Neural progenitor cell (in vitro differentiated cells): ENCODE measurements at regions not wholly inside any gene's neighbourhood (a gene's known extent, or its start where the extent isn't known, plus 50 kb on each side); places are given as distances from the start of the nearest gene placed in this dataset.

Experiments used
- DNase-seq: peaks from one replicate; pipeline ENCODE4 v3.0.0-alpha.2; 2016; ENCODE audit warnings: low spot score
- H2AFZ ChIP-seq: fragments of 200-600 bp; sonication (generic); replicated peaks from 2 replicates; pipeline ENCODE4 v1.6.1; 2016; ENCODE audit warnings: antibody characterized with exemption
- H3F3A ChIP-seq: fragments of 200-600 bp; sonication (generic); 2 replicates; pipeline ENCODE4 v1.6.1; 2016; ENCODE audit warnings: antibody characterized with exemption, low read depth
- H3K27ac ChIP-seq: fragments of 200-600 bp; sonication (generic); 2 replicates; pipeline ENCODE4 v1.5.1; 2016; ENCODE audit warnings: mild to moderate bottlenecking
- H3K27me3 ChIP-seq: fragments of 200-600 bp; sonication (generic); 2 replicates; pipeline ENCODE4 v1.6.1; 2016; ENCODE audit warnings: mild to moderate bottlenecking, moderate library complexity
- H3K36me3 ChIP-seq: fragments of 200-600 bp; sonication (generic); 2 replicates; pipeline ENCODE4 v1.5.1; 2016
- H3K4me1 ChIP-seq: fragments of 200-600 bp; sonication (generic); 2 replicates; pipeline ENCODE4 v1.6.1; 2016; ENCODE audit warnings: mixed run types
- H3K4me2 ChIP-seq: fragments of 200-600 bp; sonication (generic); 2 replicates; pipeline ENCODE4 v1.6.1; 2016
- H3K4me3 ChIP-seq: fragments of 200-600 bp; sonication (generic); 2 replicates; pipeline ENCODE4 v1.5.1; 2016
- H3K79me2 ChIP-seq: fragments of 200-600 bp; sonication (generic); 2 replicates; pipeline ENCODE4 v1.6.1; 2016; ENCODE audit warnings: low read depth
- H3K9ac ChIP-seq: fragments of 200-600 bp; sonication (generic); 2 replicates; pipeline ENCODE4 v1.6.1; 2016
- H3K9me3 ChIP-seq: fragments of 200-600 bp; sonication (generic); 2 replicates; pipeline ENCODE4 v1.5.1; 2016; ENCODE audit warnings: low read depth
- H4K20me1 ChIP-seq: fragments of 200-600 bp; sonication (generic); 2 replicates; pipeline ENCODE4 v1.6.1; 2016; ENCODE audit warnings: low read depth
- H3K27ac Mint-ChIP-seq: 3 replicates; pipeline ENCODE4 v1.8.0; 2021; ENCODE audit warnings: mixed read lengths
- H3K27me3 Mint-ChIP-seq: 2 replicates; pipeline ENCODE4 v1.8.0; 2022; ENCODE audit warnings: low read depth, mild to moderate bottlenecking, inconsistent platforms, moderate library complexity, mixed read lengths; ENCODE audit not compliant: insufficient read depth
- H3K36me3 Mint-ChIP-seq: 3 replicates; pipeline ENCODE4 v1.8.0; 2021; ENCODE audit warnings: mixed read lengths
- H3K4me1 Mint-ChIP-seq: 3 replicates; pipeline ENCODE4 v1.8.0; 2021; ENCODE audit warnings: mixed read lengths
- H3K4me3 Mint-ChIP-seq: 3 replicates; pipeline ENCODE4 v1.8.0; 2021; ENCODE audit warnings: mild to moderate bottlenecking, moderate library complexity, mixed read lengths
- H3K9me3 Mint-ChIP-seq: 3 replicates; pipeline ENCODE4 v1.8.0; 2020; ENCODE audit warnings: mixed read lengths
- EZH2 ChIP-seq: fragments of 200-600 bp; sonication (generic); IDR thresholded peaks from 2 replicates; pipeline ENCODE4 v1.6.1; 2017; ENCODE audit warnings: antibody characterized with exemption, mild to moderate bottlenecking, moderate library complexity
- EZH2phosphoT487 ChIP-seq: fragments of 200-600 bp; sonication (generic); IDR thresholded peaks from 2 replicates; pipeline ENCODE4 v1.6.1; 2017; ENCODE audit warnings: antibody characterized with exemption
- TF ChIP-seq, protein P1 (sequence below): fragments of 200-600 bp; sonication (generic); IDR thresholded peaks from 2 replicates; pipeline ENCODE4 v1.5.1; 2017; ENCODE audit warnings: antibody characterized with exemption, mild to moderate bottlenecking

DNA sequence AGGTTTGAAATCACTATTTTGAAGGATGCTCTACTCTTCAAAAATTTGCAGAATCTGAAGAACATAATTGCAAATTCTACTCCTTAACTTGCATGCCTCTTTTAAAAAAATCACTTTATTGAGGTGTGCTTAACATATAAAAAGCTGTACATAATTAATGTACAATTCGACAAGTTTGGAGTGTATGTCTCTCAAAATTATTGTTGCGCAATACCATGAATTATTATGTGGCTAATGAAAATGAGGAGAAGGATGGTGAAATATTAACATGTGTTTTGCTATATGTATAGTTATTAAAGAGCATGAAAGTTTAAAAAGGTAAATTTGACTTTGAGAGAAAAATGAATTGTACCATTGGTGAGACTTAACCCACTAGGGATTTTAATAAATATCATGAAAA lies 187.2 kb upstream of the MALRD1 start:
- H3K27ac ChIP-seq: no peak overlapping the region
- H3F3A ChIP-seq: no peaks in the 10 kb centered on the region
- no peaks in the 10 kb centered on the region for H3K27me3 ChIP-seq
- no peak for DNase-seq
- H3K27me3 Mint-ChIP-seq: peaks cover 4% of the 10 kb centered on the region
- H3K9me3 ChIP-seq: no peaks in the 10 kb centered on the region
- H3K27ac Mint-ChIP-seq: no peak overlapping the region
- no peak overlapping the region for H3K4me3 Mint-ChIP-seq
- no peak overlapping the region for H2AFZ ChIP-seq
- peaks cover 25% of the 10 kb centered on the region for H3K4me1 ChIP-seq
- H4K20me1 ChIP-seq: no peaks in the 10 kb centered on the region
- H3K36me3 Mint-ChIP-seq: no peaks in the 10 kb centered on the region
- no peaks in the 10 kb centered on the region for H3K36me3 ChIP-seq
- TF ChIP-seq EZH2phosphoT487: no peak
- TF ChIP-seq, protein P1, sequence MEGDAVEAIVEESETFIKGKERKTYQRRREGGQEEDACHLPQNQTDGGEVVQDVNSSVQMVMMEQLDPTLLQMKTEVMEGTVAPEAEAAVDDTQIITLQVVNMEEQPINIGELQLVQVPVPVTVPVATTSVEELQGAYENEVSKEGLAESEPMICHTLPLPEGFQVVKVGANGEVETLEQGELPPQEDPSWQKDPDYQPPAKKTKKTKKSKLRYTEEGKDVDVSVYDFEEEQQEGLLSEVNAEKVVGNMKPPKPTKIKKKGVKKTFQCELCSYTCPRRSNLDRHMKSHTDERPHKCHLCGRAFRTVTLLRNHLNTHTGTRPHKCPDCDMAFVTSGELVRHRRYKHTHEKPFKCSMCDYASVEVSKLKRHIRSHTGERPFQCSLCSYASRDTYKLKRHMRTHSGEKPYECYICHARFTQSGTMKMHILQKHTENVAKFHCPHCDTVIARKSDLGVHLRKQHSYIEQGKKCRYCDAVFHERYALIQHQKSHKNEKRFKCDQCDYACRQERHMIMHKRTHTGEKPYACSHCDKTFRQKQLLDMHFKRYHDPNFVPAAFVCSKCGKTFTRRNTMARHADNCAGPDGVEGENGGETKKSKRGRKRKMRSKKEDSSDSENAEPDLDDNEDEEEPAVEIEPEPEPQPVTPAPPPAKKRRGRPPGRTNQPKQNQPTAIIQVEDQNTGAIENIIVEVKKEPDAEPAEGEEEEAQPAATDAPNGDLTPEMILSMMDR: no peak
- no peak for TF ChIP-seq EZH2
- H3K4me1 Mint-ChIP-seq: peaks cover 32% of the 10 kb centered on the region
- H3K4me3 ChIP-seq: no peak overlapping the region
- H3K79me2 ChIP-seq: no peaks in the 10 kb centered on the region
- peak overlapping the region; percentile 64 for H3K4me2 ChIP-seq
- H3K9me3 Mint-ChIP-seq: peaks cover 13% of the 10 kb centered on the region
- no peak overlapping the region for H3K9ac ChIP-seq

DNA sequence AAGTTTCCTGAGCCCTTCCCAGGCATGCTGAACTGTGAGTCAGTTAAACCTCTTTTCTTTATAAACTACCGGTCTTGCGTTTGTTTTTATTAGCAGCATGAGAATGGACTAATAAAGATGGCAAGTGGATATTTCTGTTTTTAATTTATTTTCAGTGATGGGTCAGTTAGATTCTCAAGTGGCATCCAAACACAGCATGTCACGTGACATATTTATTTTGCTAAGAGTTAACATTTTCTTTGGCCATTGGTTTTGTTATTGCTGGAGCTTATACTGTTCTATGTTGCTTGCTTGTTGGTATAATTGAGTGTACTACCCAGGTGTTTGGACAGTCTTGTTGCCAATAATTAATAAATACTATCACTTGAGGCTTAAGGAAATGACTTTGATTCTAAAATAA lies 181.7 kb upstream of the MALRD1 start:
- Histone ChIP-seq H4K20me1 (no peaks in the 10 kb centered on the region), H3K4me3 (no peak overlapping the region), H3K4me1 (no peaks in the 10 kb centered on the region), H3K27ac (no peak overlapping the region), H3K9me3 (no peaks in the 10 kb centered on the region), H3K4me2 (no peak overlapping the region), H3K27me3 (no peaks in the 10 kb centered on the region), H3F3A (no peaks in the 10 kb centered on the region), H3K36me3 (no peaks in the 10 kb centered on the region), H2AFZ (no peak overlapping the region), H3K79me2 (no peaks in the 10 kb centered on the region), H3K9ac (no peak overlapping the region)
- no peaks in the 10 kb centered on the region for H3K36me3 Mint-ChIP-seq
- no peaks in the 10 kb centered on the region for H3K4me1 Mint-ChIP-seq
- no peak overlapping the region for H3K27ac Mint-ChIP-seq
- DNase-seq: no peak
- H3K27me3 Mint-ChIP-seq: peaks cover 8% of the 10 kb centered on the region
- H3K4me3 Mint-ChIP-seq: no peak overlapping the region
- TF ChIP-seq, protein P1: no peak
- no peak for TF ChIP-seq EZH2
- no peak for TF ChIP-seq EZH2phosphoT487
- peaks cover 13% of the 10 kb centered on the region for H3K9me3 Mint-ChIP-seq

DNA sequence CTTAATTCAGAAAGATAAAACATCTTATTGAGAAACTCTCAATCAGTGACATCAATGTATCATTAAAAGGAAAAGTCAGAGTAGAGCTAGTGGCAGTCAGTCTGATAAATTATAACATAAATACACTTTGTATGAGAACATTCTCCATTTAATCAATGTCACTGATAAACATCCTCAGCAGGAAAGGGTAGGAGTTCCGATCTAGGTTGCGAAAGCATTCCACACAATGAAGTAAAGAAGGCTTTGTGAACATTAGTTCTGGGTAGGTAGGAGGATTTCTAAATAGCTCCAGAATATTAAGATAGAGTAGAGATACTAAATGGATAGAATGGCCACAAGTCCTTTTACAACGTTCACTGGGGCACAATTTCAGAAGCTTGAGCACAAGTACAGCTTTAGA lies 179.7 kb upstream of the MALRD1 start:
- Histone ChIP-seq H3K4me2 (no peak overlapping the region), H2AFZ (no peak overlapping the region), H3K36me3 (no peaks in the 10 kb centered on the region), H3K4me3 (no peak overlapping the region), H3K9me3 (no peaks in the 10 kb centered on the region), H3K9ac (no peak overlapping the region), H3K27ac (no peak overlapping the region), H3K79me2 (no peaks in the 10 kb centered on the region), H3F3A (no peaks in the 10 kb centered on the region), H4K20me1 (no peaks in the 10 kb centered on the region), H3K27me3 (no peaks in the 10 kb centered on the region), H3K4me1 (no peaks in the 10 kb centered on the region)
- no peak for DNase-seq
- Mint-ChIP-seq H3K36me3 (no peaks in the 10 kb centered on the region), H3K4me1 (no peaks in the 10 kb centered on the region), H3K4me3 (no peak overlapping the region), H3K27me3 (peaks cover 8% of the 10 kb centered on the region), H3K9me3 (peaks cover 8% of the 10 kb centered on the region), H3K27ac (no peak overlapping the region)
- TF ChIP-seq EZH2phosphoT487 (no peak), EZH2 (no peak)
- TF ChIP-seq, protein P1: no peak

DNA sequence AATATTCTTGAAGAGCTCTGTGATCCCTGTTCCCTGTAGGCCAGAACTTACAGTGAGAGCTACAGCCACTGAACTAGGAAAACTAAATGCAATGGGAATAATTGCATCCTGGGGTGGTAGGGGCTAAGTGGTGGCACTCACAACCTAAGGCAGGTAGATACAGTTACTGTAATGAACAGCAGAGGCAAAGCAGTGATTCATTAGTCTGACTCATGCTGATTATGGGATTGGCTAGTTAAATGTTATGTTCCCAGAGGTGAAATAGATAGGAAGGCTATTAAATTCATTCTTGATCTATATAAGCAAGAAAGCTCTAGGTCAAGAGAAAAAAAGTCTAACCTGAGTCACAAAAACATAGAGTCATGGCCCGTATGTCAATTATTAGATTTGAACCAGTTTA lies 173.1 kb upstream of the MALRD1 start:
- no peak overlapping the region for H3K4me2 ChIP-seq
- H3K9me3 Mint-ChIP-seq: peaks cover 4% of the 10 kb centered on the region
- peaks cover 6% of the 10 kb centered on the region for H3K27me3 Mint-ChIP-seq
- no peak overlapping the region for H3K4me3 ChIP-seq
- no peak for DNase-seq
- no peaks in the 10 kb centered on the region for H3K4me1 Mint-ChIP-seq
- H2AFZ ChIP-seq: no peak overlapping the region
- no peak overlapping the region for H3K27ac Mint-ChIP-seq
- H4K20me1 ChIP-seq: no peaks in the 10 kb centered on the region
- H3K79me2 ChIP-seq: no peaks in the 10 kb centered on the region
- no peak overlapping the region for H3K4me3 Mint-ChIP-seq
- H3K27me3 ChIP-seq: peaks cover 10% of the 10 kb centered on the region
- no peaks in the 10 kb centered on the region for H3K36me3 ChIP-seq
- H3F3A ChIP-seq: no peaks in the 10 kb centered on the region
- TF ChIP-seq, protein P1: no peak
- TF ChIP-seq EZH2phosphoT487 (no peak), EZH2 (no peak)
- H3K36me3 Mint-ChIP-seq: no peaks in the 10 kb centered on the region
- no peak overlapping the region for H3K9ac ChIP-seq
- no peaks in the 10 kb centered on the region for H3K4me1 ChIP-seq
- H3K27ac ChIP-seq: no peak overlapping the region
- no peaks in the 10 kb centered on the region for H3K9me3 ChIP-seq
